ENCODE measurements at regions not wholly inside any gene's neighbourhood (a gene's known extent, or its start where the extent isn't known, plus 50 kb on each side); places are given as distances from the start of the nearest gene placed in this dataset.

DNA sequence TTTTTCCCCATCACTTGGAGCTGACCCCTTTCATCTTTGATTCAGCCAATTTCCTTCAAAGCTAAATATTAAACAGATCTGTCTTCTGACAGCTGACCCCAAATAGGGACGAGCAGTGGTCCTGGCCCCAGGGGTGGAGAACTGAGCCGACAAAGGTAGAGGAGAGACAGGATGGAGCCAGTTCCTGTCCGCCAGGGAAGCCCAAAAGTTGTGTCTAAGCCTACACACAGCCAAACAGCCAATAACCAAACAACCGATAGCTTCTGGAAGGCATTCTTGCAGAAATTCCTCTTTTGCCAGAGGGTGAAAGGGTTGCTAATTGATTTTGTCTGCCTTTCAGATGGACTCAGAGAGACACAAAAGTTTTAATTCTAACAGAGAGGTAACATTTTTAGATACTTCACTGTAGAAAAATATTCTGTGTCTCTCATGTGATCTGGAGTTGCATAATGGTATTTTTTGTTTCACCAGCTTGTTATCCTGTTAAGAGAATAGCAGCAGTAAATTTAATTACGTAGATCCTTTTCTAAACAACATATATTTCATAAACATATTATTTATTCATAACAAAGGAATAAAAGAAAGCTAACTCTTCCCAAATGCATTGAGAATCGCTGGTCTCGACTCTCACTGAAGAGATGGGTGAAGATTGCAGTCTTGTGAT is 161.7 kb upstream of the LYZL1 start:
- TF ChIP-seq EZH2 (IDR thresholded peaks at IDR 0.05; ENCODE audit: borderline replicate concordance, low read depth, low read length, poor library complexity, severe bottlenecking), result no peak
- TF ChIP-seq, protein P1, sequence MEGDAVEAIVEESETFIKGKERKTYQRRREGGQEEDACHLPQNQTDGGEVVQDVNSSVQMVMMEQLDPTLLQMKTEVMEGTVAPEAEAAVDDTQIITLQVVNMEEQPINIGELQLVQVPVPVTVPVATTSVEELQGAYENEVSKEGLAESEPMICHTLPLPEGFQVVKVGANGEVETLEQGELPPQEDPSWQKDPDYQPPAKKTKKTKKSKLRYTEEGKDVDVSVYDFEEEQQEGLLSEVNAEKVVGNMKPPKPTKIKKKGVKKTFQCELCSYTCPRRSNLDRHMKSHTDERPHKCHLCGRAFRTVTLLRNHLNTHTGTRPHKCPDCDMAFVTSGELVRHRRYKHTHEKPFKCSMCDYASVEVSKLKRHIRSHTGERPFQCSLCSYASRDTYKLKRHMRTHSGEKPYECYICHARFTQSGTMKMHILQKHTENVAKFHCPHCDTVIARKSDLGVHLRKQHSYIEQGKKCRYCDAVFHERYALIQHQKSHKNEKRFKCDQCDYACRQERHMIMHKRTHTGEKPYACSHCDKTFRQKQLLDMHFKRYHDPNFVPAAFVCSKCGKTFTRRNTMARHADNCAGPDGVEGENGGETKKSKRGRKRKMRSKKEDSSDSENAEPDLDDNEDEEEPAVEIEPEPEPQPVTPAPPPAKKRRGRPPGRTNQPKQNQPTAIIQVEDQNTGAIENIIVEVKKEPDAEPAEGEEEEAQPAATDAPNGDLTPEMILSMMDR (conservative IDR thresholded peaks at IDR 0.05; ENCODE audit: low read depth, low read length), result no peak

Measured in A673 (cell line).